ENCODE measurements at regions not wholly inside any gene's neighbourhood (a gene's known extent, or its start where the extent isn't known, plus 50 kb on each side); places are given as distances from the start of the nearest gene placed in this dataset.

- Mint-ChIP-seq H3K27me3 (ENCODE audit: low read depth in 3 of 3) (peaks cover 4 to 8% (median 7%) of the 10 kb centered on the region in 3 donors), H3K27ac (no peak overlapping the region), H3K4me1 (no peaks in the 10 kb centered on the region), H3K4me3 (no peak overlapping the region), H3K36me3 (no peaks in the 10 kb centered on the region), H3K9me3 (peaks cover 0 to 3% (median 0%) of the 10 kb centered on the region in 7 donors)
- Histone ChIP-seq H3K9me3 (replicated peaks in 1 of 2; ENCODE audit: control insufficient read depth in 1 of 2, insufficient read depth in 1 of 2, low read length in 2 of 2) (no peaks in the 10 kb centered on the region), H3K36me3 (replicated peaks in 1 of 2; ENCODE audit: control insufficient read depth in 1 of 2, insufficient read depth in 2 of 2, low read length in 2 of 2) (no peaks in the 10 kb centered on the region), H2AFZ (ENCODE audit: insufficient read depth, low read depth, low read length, poor library complexity, severe bottlenecking) (no peak overlapping the region), H3K4me3 (replicated peaks in 1 of 3; ENCODE audit: low read depth in 2 of 3, low read length in 3 of 3) (no peak overlapping the region), H3K4me2 (replicated peaks; ENCODE audit: extremely low read depth, low read length, poor library complexity, severe bottlenecking) (no peak overlapping the region), H3K79me2 (ENCODE audit: insufficient read depth, low read length) (no peaks in the 10 kb centered on the region), H3K9ac (ENCODE audit: insufficient read depth, low read length, poor library complexity, severe bottlenecking) (no peak overlapping the region), H3K27ac (ENCODE audit: low read depth in 1 of 2, low read length in 2 of 2) (no peak overlapping the region), H3K4me1 (ENCODE audit: control insufficient read depth in 1 of 2, insufficient read depth in 2 of 2, low read length in 2 of 2) (no peaks in the 10 kb centered on the region), H4K20me1 (ENCODE audit: insufficient read depth, low read length) (no peaks in the 10 kb centered on the region), H3K27me3 (ENCODE audit: control insufficient read depth in 2 of 2, insufficient read depth in 2 of 2, low read length in 2 of 2) (no peaks in the 10 kb centered on the region)
- DNase-seq: no peak
- no CpG with 5 or more reads among the region's 2 CpGs for WGBS (ENCODE audit: insufficient coverage)
- TF ChIP-seq CTCF (IDR thresholded peaks at IDR 0.05): no peak
- intact Hi-C loops (cut with micrococcal nuclease): no loop called here
Observed at GRCh38 chr4:24731448-24731847, 63.9 kb upstream of the SOD3 start.

DNA sequence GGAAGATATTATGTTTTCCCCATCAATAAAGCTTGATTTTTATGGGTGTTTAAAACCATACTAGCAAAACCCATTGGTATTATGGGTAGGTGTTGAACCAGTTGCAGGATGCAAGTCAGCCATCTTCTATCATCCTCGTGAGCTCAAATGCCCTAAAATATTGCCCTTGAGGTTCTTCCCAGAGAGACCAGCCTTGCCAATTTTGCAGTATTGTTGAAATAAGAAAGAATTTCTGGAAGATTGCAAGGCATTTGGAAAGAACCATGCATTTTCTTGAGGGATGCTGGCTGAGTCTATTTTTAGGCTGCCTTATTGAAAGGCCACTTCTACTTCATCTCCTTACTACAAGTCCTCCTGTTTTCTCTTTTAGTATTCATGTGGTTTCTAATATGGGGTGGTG, 60.9 kb upstream of the SOD3 start:
- Mint-ChIP-seq H3K36me3 (no peaks in the 10 kb centered on the region), H3K27ac (no peak overlapping the region), H3K4me3 (no peak overlapping the region), H3K4me1 (no peaks in the 10 kb centered on the region), H3K27me3 (ENCODE audit: low read depth in 3 of 3) (peaks cover 0 to 3% (median 0%) of the 10 kb centered on the region in 3 donors), H3K9me3 (peaks cover 14 to 25% (median 19%) of the 10 kb centered on the region in 7 donors)
- intact Hi-C loops (cut with micrococcal nuclease): no loop called here
- TF ChIP-seq CTCF (IDR thresholded peaks at IDR 0.05): no peak
- Histone ChIP-seq H3K27ac (ENCODE audit: low read depth in 1 of 2, low read length in 2 of 2) (no peak overlapping the region), H3K4me1 (ENCODE audit: control insufficient read depth in 1 of 2, insufficient read depth in 2 of 2, low read length in 2 of 2) (no peaks in the 10 kb centered on the region), H3K4me3 (replicated peaks in 1 of 3; ENCODE audit: low read depth in 2 of 3, low read length in 3 of 3) (no peak overlapping the region), H4K20me1 (ENCODE audit: insufficient read depth, low read length) (no peaks in the 10 kb centered on the region), H3K36me3 (replicated peaks in 1 of 2; ENCODE audit: control insufficient read depth in 1 of 2, insufficient read depth in 2 of 2, low read length in 2 of 2) (no peaks in the 10 kb centered on the region), H3K79me2 (ENCODE audit: insufficient read depth, low read length) (no peaks in the 10 kb centered on the region), H3K9me3 (replicated peaks in 1 of 2; ENCODE audit: control insufficient read depth in 1 of 2, insufficient read depth in 1 of 2, low read length in 2 of 2) (peaks cover 17 to 18% of the 10 kb centered on the region in 2 donors), H3K9ac (ENCODE audit: insufficient read depth, low read length, poor library complexity, severe bottlenecking) (no peak overlapping the region), H3K27me3 (ENCODE audit: control insufficient read depth in 2 of 2, insufficient read depth in 2 of 2, low read length in 2 of 2) (no peaks in the 10 kb centered on the region), H2AFZ (ENCODE audit: insufficient read depth, low read depth, low read length, poor library complexity, severe bottlenecking) (no peak overlapping the region), H3K4me2 (replicated peaks; ENCODE audit: extremely low read depth, low read length, poor library complexity, severe bottlenecking) (no peak overlapping the region)
- DNase-seq: no peak
- WGBS (ENCODE audit: insufficient coverage): 100% methylated on average over 1 of the region's 1 CpG
